GM21529 (cell line): ENCODE measurements at regions not wholly inside any gene's neighbourhood (a gene's known extent, or its start where the extent isn't known, plus 50 kb on each side); places are given as distances from the start of the nearest gene placed in this dataset.
"Not testable (repeated sequence)": the region's sequence is repeated elsewhere in the genome, so short reads cannot be mapped to it uniquely, and the experiment has no call there.

Experiments
- ATAC-seq: cut with Tn5 transposase; IDR thresholded peaks from one replicate; pipeline ENCODE4 v1.9.1; 2021; ENCODE audit not compliant: unreplicated experiment

GRCh38 chr3:191813245-191813644 is 352.3 kb downstream of the PYDC2 start:
- no peak for ATAC-seq

DNA sequence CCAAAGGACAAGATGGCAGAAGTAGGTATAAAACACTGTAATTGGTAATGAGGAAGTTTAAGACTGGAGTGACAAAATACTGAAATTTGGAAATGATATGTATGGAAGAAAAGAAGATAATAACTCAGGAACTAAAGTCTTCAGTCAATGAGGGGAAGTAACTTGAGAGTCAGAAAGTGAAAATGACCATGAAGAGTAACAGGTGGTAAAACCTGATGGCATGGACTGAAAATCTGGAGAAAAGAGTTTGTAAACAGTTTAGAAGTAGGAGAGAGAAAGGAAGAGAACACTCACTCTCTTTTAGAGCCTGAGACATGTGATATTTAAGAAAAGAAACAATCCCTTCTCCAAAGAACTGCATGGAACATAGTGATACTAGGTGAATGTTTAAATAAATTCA is 387.9 kb downstream of the PYDC2 start:
- no peak for ATAC-seq

- no peak for ATAC-seq
Observed at GRCh38 chr3:191859531-191859930, 398.6 kb downstream of the PYDC2 start.

- ATAC-seq = no peak
Observed at GRCh38 chr3:191869738-191870415, 408.9 kb downstream of the PYDC2 start.

DNA sequence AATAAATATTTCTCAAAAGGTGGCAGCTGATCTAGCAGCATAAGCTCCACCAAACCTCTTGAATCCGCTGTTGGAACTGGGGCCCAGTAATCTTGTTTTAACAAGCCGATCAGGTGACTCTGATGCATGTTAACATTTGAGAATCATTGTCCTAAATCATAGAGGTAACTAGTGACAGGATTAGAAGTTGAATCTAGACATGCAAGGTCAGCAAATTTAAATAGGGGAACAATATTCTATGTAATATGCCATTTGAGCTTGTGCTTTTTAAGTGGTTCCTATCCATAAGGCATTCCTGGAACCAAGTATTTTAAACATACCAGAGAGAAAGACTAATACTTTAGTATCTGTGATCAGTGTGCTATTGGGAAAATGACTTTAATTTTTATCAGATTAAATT is 412.8 kb downstream of the PYDC2 start:
- no peak for ATAC-seq

DNA sequence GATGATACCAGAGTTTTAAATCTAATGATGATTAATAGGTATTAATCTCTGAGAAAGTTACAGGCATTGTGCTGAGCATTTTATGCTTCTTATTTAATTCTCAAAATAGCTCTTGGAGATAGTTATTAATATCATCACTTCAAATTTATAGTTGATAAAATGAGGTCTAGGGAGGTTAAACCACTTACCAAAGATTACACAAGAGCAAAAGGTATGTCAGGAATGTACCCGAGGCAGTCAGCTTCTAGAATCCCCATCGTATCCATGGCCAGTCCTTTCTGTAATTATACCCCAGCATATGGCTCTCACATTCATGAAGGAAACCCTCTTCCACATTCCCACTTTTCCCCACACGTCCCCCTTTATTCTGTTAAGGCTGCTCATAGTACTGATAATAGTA is 421.3 kb downstream of the PYDC2 start:
- no peak for ATAC-seq

DNA sequence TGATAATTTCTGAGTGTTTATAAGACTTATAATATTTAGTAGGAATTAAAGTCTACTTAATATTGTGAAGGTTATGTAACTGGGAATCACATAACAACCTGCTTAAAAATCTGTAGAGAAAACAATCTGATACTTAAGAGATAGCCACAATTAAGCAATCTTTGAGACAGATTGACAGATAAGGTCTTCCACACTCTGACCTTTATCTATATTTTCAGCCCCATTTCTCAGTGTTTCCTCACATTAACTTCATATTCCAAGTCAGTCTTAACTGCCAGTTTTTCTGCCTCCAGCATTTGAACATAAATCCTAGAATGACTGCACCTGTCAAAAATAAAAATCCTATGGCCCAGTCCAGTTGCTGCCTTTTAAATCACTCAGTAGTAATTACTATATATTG is 423.2 kb downstream of the PYDC2 start:
- ATAC-seq = no peak

DNA sequence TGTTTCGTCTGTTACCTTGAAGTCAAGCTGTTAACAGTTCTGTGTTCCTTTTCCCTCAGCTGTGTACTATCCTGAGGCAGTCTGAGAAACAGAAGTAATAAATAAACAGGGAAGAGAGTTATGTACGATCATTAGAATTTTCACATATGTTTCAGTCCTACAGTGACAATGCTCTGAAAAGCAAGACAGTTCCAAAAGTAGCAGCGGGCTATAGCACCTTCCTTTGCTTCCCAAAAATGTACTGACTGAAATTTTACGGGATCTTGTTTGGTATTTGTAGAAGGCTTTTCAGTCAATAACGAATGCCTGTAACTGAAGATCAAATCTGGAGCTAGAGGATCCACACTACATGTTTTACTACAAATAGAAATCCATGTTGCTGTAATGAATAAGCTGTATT is 428.1 kb downstream of the PYDC2 start:
- no peak for ATAC-seq

- ATAC-seq = no peak
Observed at GRCh38 chr3:191889756-191890155, 428.8 kb downstream of the PYDC2 start.

- no peak for ATAC-seq
Observed at GRCh38 chr3:191894406-191894805, 433.4 kb downstream of the PYDC2 start.

DNA sequence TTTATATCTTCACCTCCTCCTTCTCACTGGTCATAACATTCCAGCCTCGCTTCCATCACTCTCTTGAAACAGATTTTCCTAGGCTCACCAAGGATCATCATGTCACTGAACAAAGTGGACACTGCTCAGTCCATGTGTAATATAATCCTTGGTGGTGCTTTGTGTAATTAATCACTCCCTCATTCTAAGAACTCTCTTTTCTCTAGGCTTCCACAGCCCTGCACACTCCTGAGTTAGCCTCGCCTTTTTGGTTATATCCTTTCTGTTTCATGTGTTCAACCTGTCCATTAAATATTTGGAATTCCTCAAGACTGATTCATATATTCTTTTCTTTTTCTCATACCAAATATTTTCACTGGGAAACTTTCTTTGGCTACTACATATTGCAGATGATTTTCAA is 440.8 kb downstream of the PYDC2 start:
- ATAC-seq = no peak

DNA sequence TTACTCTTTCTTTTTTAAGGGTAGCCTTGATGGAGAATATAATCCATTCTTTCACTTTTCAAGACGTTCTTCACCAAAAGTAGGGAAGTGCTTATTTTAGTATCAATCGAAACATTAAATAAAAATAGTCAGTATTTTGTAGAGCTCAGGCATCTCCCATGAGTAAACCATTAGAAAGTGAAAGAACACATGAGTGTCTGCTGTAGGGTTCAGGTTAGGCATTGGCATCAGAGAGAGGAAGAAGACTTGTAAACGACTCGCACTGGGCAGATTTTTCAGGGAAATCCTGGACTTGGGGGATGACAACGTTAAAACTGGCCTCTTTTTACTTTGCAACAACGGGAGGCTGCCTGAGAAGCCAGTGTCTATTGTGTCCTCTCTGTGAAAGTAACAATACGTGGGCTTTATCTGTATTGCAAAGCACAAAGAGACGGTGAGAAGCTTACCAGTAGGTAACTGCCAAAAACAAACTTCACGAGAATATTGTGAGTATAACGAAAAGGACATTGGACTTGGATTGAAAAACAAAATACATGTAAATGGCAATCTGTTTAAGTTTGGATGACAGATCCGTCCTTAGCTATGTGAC is 451.7 kb downstream of the PYDC2 start:
- ATAC-seq = no peak

DNA sequence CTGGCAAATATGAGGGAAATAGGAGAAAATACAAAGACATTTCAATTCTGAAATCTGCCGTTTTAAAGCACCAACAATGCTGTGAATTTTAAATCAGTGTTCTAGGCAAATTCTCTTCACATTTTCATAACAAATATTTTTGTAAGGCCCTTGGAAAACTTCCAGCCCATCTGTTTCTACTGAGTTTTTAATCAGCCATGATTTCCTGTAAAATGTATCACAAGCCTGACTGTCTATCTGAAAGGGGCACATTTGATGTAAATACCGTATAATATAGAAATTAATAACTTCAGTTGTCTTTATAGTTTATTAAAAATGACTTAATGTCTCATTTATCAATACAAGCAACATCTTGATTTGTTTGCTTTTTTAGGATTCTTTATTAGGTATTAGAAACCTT is 454.7 kb downstream of the PYDC2 start:
- ATAC-seq = no peak

DNA sequence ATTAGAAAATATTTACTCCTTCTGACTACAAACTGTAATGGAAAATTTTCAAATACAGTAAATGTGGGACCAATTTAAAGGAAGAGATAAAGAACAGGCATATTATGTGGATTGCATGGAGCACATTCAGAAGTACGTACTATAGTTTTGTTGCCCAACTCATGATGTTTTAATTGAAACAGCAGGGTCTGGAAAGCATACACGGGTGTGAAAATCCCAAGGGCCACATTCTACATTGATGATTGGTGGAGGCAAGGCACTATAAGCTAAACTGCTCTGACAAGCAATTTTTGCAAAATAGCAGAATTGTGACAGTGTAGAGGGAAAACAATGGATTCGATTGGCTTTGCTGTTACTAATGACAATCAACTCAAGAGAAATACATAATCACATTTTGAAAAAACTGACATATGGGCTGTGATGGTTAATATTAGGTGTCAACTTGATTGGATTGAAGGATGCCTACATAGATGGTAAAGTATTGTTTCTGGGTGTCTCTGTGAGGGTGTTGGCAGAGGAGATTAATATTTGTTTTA is 458.6 kb downstream of the PYDC2 start:
- ATAC-seq = no peak

GRCh38 chr3:191922570-191922969 is 461.6 kb downstream of the PYDC2 start:
- no peak for ATAC-seq

DNA sequence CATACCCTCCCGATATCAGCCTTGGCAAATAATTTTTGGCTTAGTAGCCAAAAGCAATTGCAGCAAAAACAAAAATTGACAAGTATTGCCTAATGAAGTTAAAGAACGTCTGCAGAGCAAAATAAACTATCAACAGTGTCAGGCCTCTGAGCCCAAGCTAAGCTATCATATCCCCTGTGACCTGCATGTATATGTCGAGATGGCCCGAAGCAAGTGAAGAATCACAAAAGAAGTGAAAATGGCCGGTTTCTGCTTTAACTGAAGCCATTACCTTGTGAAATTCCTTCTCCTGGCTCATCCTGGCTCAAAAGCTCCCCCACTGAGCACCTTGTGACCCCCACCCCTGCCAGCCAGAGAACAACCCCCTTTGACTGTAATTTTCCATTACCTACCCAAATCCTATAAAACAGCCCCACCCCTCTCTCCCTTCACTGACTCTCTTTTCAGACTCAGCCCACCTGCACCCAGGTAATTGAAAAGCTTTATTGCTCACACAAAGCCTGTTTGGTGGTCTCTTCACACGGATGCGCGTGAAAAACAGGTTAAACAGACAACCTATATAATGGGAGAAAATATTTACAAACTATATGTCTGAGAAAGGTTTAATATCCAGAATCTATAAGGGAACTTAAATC is 466.3 kb downstream of the PYDC2 start:
- ATAC-seq = not testable (repeated sequence)

DNA sequence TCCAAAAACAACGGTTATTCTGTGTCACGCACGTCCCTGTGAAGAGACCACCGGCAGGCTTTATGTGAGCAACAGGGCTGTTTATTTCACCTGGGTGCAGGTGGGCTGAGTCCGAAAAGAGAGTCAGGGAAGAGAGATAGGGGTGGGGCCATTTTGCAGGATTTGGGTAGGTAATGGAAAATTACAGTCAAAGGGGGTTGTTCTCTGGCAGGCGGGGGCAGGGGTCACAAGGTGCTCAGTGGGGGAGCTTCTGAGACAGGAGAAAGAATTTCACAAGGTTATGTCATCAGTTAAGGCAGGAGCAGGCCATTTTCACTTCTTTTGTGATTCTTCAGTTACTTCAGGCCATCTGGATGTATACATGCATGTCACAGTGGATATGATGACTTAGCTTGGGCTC is 467.0 kb downstream of the PYDC2 start:
- ATAC-seq = not testable (repeated sequence)

- ATAC-seq = no peak
Observed at GRCh38 chr3:191944835-191945234, 483.9 kb downstream of the PYDC2 start.

- ATAC-seq = no peak
Observed at GRCh38 chr3:191952186-191952585, 491.2 kb downstream of the PYDC2 start.

GRCh38 chr3:191952609-191953008 is 491.6 kb downstream of the PYDC2 start:
- no peak for ATAC-seq

DNA sequence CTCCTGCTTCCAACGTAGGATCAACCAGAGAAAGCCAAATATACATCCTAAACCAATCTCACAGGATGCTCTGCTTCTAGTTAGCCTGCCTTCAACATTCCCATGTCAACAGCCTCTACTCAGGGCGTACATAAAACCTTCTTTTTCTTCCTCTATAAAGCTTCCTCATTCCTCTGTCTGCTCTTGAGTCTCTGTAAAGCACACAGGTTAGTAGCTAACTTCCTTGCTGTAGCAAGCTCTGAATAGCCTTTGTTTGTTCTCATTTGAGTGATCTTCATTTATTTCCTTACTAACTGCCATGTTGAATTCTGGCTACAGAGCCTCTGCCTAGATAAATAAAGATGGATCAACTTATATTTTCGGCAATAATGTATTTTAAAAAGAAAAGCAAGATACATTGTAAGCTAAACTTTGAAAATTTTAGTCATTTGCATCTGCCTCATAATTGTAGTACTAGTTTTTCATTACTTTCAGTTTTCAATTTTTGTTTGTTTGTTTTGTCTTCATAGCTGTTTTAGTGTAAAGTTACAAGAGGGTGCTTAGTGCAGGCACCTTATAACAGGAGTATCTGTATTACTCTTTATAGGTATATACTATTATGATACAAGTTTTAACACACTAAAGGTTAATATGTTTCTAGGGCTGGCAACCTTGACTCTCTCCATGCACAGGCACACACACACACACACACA is 498.2 kb downstream of the PYDC2 start:
- peak; percentile 64 for ATAC-seq
